ENCODE measurements at regions not wholly inside any gene's neighbourhood (a gene's known extent, or its start where the extent isn't known, plus 50 kb on each side); places are given as distances from the start of the nearest gene placed in this dataset.

DNA sequence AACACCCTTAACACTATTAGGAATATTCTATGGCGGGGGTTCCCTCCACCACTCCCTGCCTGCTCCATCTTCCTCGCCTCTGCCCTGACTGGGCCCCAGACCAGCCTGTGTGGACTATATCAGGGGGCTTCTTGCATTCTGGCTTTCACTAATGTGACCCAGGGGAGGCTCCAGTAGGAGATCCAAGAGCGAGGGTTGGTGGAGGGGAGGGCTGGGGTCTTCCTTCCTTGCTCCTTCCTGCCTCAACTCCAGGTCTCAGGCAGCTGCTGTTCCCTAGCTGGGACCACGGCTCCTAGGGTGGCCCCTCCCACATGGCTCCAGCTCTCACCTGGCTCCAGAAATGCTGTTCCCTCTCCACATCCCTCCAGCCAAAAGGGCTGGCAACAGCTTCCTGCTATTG is 257.4 kb downstream of the MATN1 start:
- no peak for TF ChIP-seq SP1 (IDR thresholded peaks at IDR 0.05)
- no peak for TF ChIP-seq BHLHE40 (IDR thresholded peaks at IDR 0.05; ENCODE audit: borderline replicate concordance)
- no peak for TF ChIP-seq FOXK2 (IDR thresholded peaks at IDR 0.05)
- TF ChIP-seq SUZ12 (IDR thresholded peaks at IDR 0.05): no peak
- no peak for TF ChIP-seq ZNF384 (IDR thresholded peaks at IDR 0.05)
- TF ChIP-seq HDGF (IDR thresholded peaks at IDR 0.05; ENCODE audit: borderline replicate concordance): no peak
- no peak for TF ChIP-seq ARNT (IDR thresholded peaks at IDR 0.05)
- TF ChIP-seq L3MBTL2 (conservative IDR thresholded peaks at IDR 0.05): no peak
- TF ChIP-seq ELF4 (IDR thresholded peaks at IDR 0.05): no peak
- TF ChIP-seq, protein P1, sequence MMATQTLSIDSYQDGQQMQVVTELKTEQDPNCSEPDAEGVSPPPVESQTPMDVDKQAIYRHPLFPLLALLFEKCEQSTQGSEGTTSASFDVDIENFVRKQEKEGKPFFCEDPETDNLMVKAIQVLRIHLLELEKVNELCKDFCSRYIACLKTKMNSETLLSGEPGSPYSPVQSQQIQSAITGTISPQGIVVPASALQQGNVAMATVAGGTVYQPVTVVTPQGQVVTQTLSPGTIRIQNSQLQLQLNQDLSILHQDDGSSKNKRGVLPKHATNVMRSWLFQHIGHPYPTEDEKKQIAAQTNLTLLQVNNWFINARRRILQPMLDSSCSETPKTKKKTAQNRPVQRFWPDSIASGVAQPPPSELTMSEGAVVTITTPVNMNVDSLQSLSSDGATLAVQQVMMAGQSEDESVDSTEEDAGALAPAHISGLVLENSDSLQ (IDR thresholded peaks at IDR 0.05): no peak
- no peak for TF ChIP-seq LEF1 (IDR thresholded peaks at IDR 0.05; ENCODE audit: borderline replicate concordance)
- TF ChIP-seq TARDBP (IDR thresholded peaks at IDR 0.05): no peak
- no peak for TF ChIP-seq NFRKB (IDR thresholded peaks at IDR 0.05)
